CD4-positive, CD25-positive, alpha-beta regulatory T cell (primary cell): ENCODE measurements at regions not wholly inside any gene's neighbourhood (a gene's known extent, or its start where the extent isn't known, plus 50 kb on each side); places are given as distances from the start of the nearest gene placed in this dataset.
A peak's percentile ranks its signal among the peaks of the same experiment; 100 is the strongest.

Experiments
- ATAC-seq, 2 donors: fragments of 150-1000 bp; cut with Tn5 transposase; one replicate each; pipeline ENCODE4 v1.10.0; 2021; ENCODE audit warnings: low read depth in 2 of 2, moderate number of reproducible peaks in 2 of 2, moderate library complexity in 1 of 2
- DNase-seq, 3 donors: peaks; one replicate each; pipeline versions ENCODE4 v3.0.0 to v3.0.0-alpha.2; 2012 to 2022; ENCODE audit warnings: mixed read lengths in 1 of 3
- H3K27ac ChIP-seq: one replicate; pipeline ENCODE4 v1.7.0; 2013; ENCODE audit warnings: mild to moderate bottlenecking, low read length; ENCODE audit not compliant: insufficient read depth, poor library complexity, severe bottlenecking
- H3K27me3 ChIP-seq: one replicate; pipeline ENCODE4 v1.7.0; 2013; ENCODE audit warnings: low read length; ENCODE audit not compliant: control insufficient read depth, insufficient read depth
- H3K36me3 ChIP-seq: one replicate; pipeline ENCODE4 v1.7.0; 2013; ENCODE audit warnings: mild to moderate bottlenecking, low read length, moderate library complexity; ENCODE audit not compliant: control insufficient read depth, insufficient read depth
- H3K4me1 ChIP-seq: 2 replicates; pipeline ENCODE4 v1.7.0; 2013; ENCODE audit warnings: mild to moderate bottlenecking, low read length; ENCODE audit not compliant: insufficient read depth, control insufficient read depth, poor library complexity, severe bottlenecking
- H3K4me3 ChIP-seq: one replicate; pipeline ENCODE4 v1.7.0; 2013; ENCODE audit warnings: low read depth, mild to moderate bottlenecking, low read length, moderate library complexity
- H3K9me3 ChIP-seq, 2 experiments: 1 replicate in 1 of 2; 2 replicates in 1 of 2; pipeline ENCODE4 v1.7.0; 2013; ENCODE audit warnings: low read length in 2 of 2, mild to moderate bottlenecking in 1 of 2, moderate library complexity in 1 of 2; ENCODE audit not compliant: control insufficient read depth in 2 of 2
- H3K27ac Mint-ChIP-seq, 3 donors: one replicate each; pipeline ENCODE4 v1.8.0; 2020 to 2022; ENCODE audit warnings: mild to moderate bottlenecking in 3 of 3, mixed read lengths in 3 of 3, moderate library complexity in 2 of 3
- H3K27me3 Mint-ChIP-seq: one replicate; pipeline ENCODE4 v1.8.0; 2022; ENCODE audit warnings: mild to moderate bottlenecking, mixed read lengths
- H3K36me3 Mint-ChIP-seq: one replicate; pipeline ENCODE4 v1.8.0; 2020; ENCODE audit warnings: mixed read lengths
- H3K4me1 Mint-ChIP-seq, 4 donors: one replicate each; pipeline ENCODE4 v1.8.0; 2020 to 2022; ENCODE audit warnings: mixed read lengths in 4 of 4, mild to moderate bottlenecking in 1 of 4
- H3K4me3 Mint-ChIP-seq, 4 donors: one replicate each; pipeline ENCODE4 v1.8.0; 2020 to 2022; ENCODE audit warnings: mild to moderate bottlenecking in 4 of 4, mixed read lengths in 4 of 4, moderate library complexity in 3 of 4
- H3K9me3 Mint-ChIP-seq, 7 donors: one replicate each; pipeline ENCODE4 v1.8.0; 2020 to 2022; ENCODE audit warnings: mixed read lengths in 7 of 7, mild to moderate bottlenecking in 3 of 7, moderate library complexity in 2 of 7

- Histone ChIP-seq H3K4me3 (no peak overlapping the region), H3K27me3 (no peaks in the 10 kb centered on the region), H3K27ac (no peak overlapping the region), H3K9me3 (no peaks in the 10 kb centered on the region), H3K36me3 (no peaks in the 10 kb centered on the region), H3K4me1 (no peaks in the 10 kb centered on the region)
- H3K4me1 Mint-ChIP-seq, result no peaks in the 10 kb centered on the region
- H3K9me3 Mint-ChIP-seq, result peaks cover 0 to 2% (median 0%) of the 10 kb centered on the region in 7 donors
- H3K27ac Mint-ChIP-seq, result no peak overlapping the region
- H3K27me3 Mint-ChIP-seq, result peaks cover 6% of the 10 kb centered on the region
- no peaks in the 10 kb centered on the region for H3K36me3 Mint-ChIP-seq
- ATAC-seq (no peak), DNase-seq (no peak)
- H3K4me3 Mint-ChIP-seq, result no peak overlapping the region
These were observed 84.0 kb upstream of the GRPR start for GRCh38 chrX:16039363-16039762.

- no peak overlapping the region for H3K4me3 Mint-ChIP-seq
- Histone ChIP-seq H3K36me3 (no peaks in the 10 kb centered on the region), H3K9me3 (no peaks in the 10 kb centered on the region), H3K4me1 (no peaks in the 10 kb centered on the region), H3K4me3 (no peak overlapping the region), H3K27me3 (no peaks in the 10 kb centered on the region), H3K27ac (no peak overlapping the region)
- H3K27me3 Mint-ChIP-seq, result peaks cover 10% of the 10 kb centered on the region
- peaks cover 0 to 2% (median 0%) of the 10 kb centered on the region in 7 donors for H3K9me3 Mint-ChIP-seq
- ATAC-seq (no peak), DNase-seq (no peak)
- no peaks in the 10 kb centered on the region for H3K36me3 Mint-ChIP-seq
- no peaks in the 10 kb centered on the region for H3K4me1 Mint-ChIP-seq
- no peak overlapping the region for H3K27ac Mint-ChIP-seq
These were observed 90.0 kb upstream of the GRPR start for GRCh38 chrX:16033331-16033730.

GRCh38 chrX:16028576-16028975, 94.8 kb upstream of the GRPR start:
- Histone ChIP-seq H3K36me3 (no peaks in the 10 kb centered on the region), H3K4me1 (no peaks in the 10 kb centered on the region), H3K27me3 (no peaks in the 10 kb centered on the region), H3K4me3 (no peak overlapping the region), H3K9me3 (no peaks in the 10 kb centered on the region), H3K27ac (no peak overlapping the region)
- H3K27ac Mint-ChIP-seq, result no peak overlapping the region
- peaks cover 8% of the 10 kb centered on the region for H3K27me3 Mint-ChIP-seq
- DNase-seq, result no peak
- no peaks in the 10 kb centered on the region for H3K4me1 Mint-ChIP-seq
- ATAC-seq, result no peak
- no peak overlapping the region for H3K4me3 Mint-ChIP-seq
- no peaks in the 10 kb centered on the region for H3K9me3 Mint-ChIP-seq
- H3K36me3 Mint-ChIP-seq, result no peaks in the 10 kb centered on the region

GRCh38 chrX:16023790-16024734, 99.3 kb upstream of the GRPR start:
- Histone ChIP-seq H3K4me3 (no peak overlapping the region), H3K27me3 (no peaks in the 10 kb centered on the region), H3K4me1 (no peaks in the 10 kb centered on the region), H3K36me3 (no peaks in the 10 kb centered on the region), H3K27ac (no peak overlapping the region), H3K9me3 (no peaks in the 10 kb centered on the region)
- Mint-ChIP-seq H3K9me3 (peaks cover 0 to 2% (median 0%) of the 10 kb centered on the region in 7 donors), H3K4me1 (no peaks in the 10 kb centered on the region), H3K27me3 (peaks cover 20% of the 10 kb centered on the region), H3K27ac (no peak overlapping the region), H3K36me3 (no peaks in the 10 kb centered on the region), H3K4me3 (no peak overlapping the region)
- ATAC-seq, result no peak
- DNase-seq, result peak in 1 of 3 donors; percentile 10

- ATAC-seq (no peak), DNase-seq (no peak)
- H3K4me1 ChIP-seq, result no peaks in the 10 kb centered on the region
- peaks cover 5% of the 10 kb centered on the region for H3K27me3 ChIP-seq
- Mint-ChIP-seq H3K9me3 (peaks cover 0 to 2% (median 0%) of the 10 kb centered on the region in 7 donors), H3K27ac (no peak overlapping the region), H3K36me3 (no peaks in the 10 kb centered on the region), H3K4me3 (no peak overlapping the region), H3K27me3 (peaks cover 20% of the 10 kb centered on the region), H3K4me1 (no peaks in the 10 kb centered on the region)
- H3K4me3 ChIP-seq, result no peak overlapping the region
- no peaks in the 10 kb centered on the region for H3K36me3 ChIP-seq
- no peak overlapping the region for H3K27ac ChIP-seq
- no peaks in the 10 kb centered on the region for H3K9me3 ChIP-seq
These were observed 100.7 kb upstream of the GRPR start for GRCh38 chrX:16022580-16023200.

GRCh38 chrX:16018291-16018690, 105.1 kb upstream of the GRPR start:
- Histone ChIP-seq H3K27me3 (peaks cover 5% of the 10 kb centered on the region), H3K4me1 (no peaks in the 10 kb centered on the region), H3K4me3 (no peak overlapping the region), H3K9me3 (no peaks in the 10 kb centered on the region), H3K27ac (no peak overlapping the region), H3K36me3 (no peaks in the 10 kb centered on the region)
- H3K9me3 Mint-ChIP-seq, result peaks cover 0 to 2% (median 0%) of the 10 kb centered on the region in 7 donors
- H3K27ac Mint-ChIP-seq, result no peak overlapping the region
- H3K36me3 Mint-ChIP-seq, result no peaks in the 10 kb centered on the region
- H3K4me1 Mint-ChIP-seq, result no peaks in the 10 kb centered on the region
- peaks cover 16% of the 10 kb centered on the region for H3K27me3 Mint-ChIP-seq
- no peak overlapping the region for H3K4me3 Mint-ChIP-seq
- ATAC-seq (no peak), DNase-seq (no peak)

- H3K27me3 Mint-ChIP-seq, result no peaks in the 10 kb centered on the region
- H3K4me1 Mint-ChIP-seq, result no peaks in the 10 kb centered on the region
- DNase-seq (no peak), ATAC-seq (no peak)
- peaks cover 5% of the 10 kb centered on the region for H3K27me3 ChIP-seq
- no peak overlapping the region for H3K27ac ChIP-seq
- H3K36me3 ChIP-seq, result no peaks in the 10 kb centered on the region
- H3K36me3 Mint-ChIP-seq, result no peaks in the 10 kb centered on the region
- H3K4me3 ChIP-seq, result no peak overlapping the region
- no peaks in the 10 kb centered on the region for H3K4me1 ChIP-seq
- H3K4me3 Mint-ChIP-seq, result no peak overlapping the region
- no peaks in the 10 kb centered on the region for H3K9me3 Mint-ChIP-seq
- no peaks in the 10 kb centered on the region for H3K9me3 ChIP-seq
- H3K27ac Mint-ChIP-seq, result no peak overlapping the region
These were observed 109.2 kb upstream of the GRPR start for GRCh38 chrX:16014171-16014570.
